ENCODE measurements at regions not wholly inside any gene's neighbourhood (a gene's known extent, or its start where the extent isn't known, plus 50 kb on each side); places are given as distances from the start of the nearest gene placed in this dataset.

GRCh38 chr4:136194962-136195361 is 1337.3 kb downstream of the PCDH18 start:
- TF ChIP-seq POLR2A (IDR thresholded peaks at IDR 0.05; ENCODE audit: low read length), result no peak
- no peak for TF ChIP-seq GATA1 (IDR thresholded peaks at IDR 0.05; ENCODE audit: low read depth, low read length)

Measured in erythroblast (primary cell).